Peyer's patch (tissue), 4 donors: ENCODE measurements at regions not wholly inside any gene's neighbourhood (a gene's known extent, or its start where the extent isn't known, plus 50 kb on each side); places are given as distances from the start of the nearest gene placed in this dataset.

Experiments
- POLR2A ChIP-seq, 2 donors: fragments of 450-650 bp; IDR thresholded peaks; one replicate each; pipeline ENCODE4 v1.5.1; 2017; ENCODE audit warnings: antibody characterized with exemption in 2 of 2, mild to moderate bottlenecking in 2 of 2, moderate library complexity in 2 of 2
- TF ChIP-seq, protein P1 (sequence below), 6 experiments: fragments of 450-650 bp in 4 of 6; fragments of 200-600 bp in 2 of 6; sonication (generic) in 1 of 6; IDR thresholded peaks; one replicate each; pipeline ENCODE4 v1.5.1; 2017 to 2019; ENCODE audit warnings: antibody characterized with exemption in 6 of 6, mild to moderate bottlenecking in 3 of 6, moderate library complexity in 1 of 6

DNA sequence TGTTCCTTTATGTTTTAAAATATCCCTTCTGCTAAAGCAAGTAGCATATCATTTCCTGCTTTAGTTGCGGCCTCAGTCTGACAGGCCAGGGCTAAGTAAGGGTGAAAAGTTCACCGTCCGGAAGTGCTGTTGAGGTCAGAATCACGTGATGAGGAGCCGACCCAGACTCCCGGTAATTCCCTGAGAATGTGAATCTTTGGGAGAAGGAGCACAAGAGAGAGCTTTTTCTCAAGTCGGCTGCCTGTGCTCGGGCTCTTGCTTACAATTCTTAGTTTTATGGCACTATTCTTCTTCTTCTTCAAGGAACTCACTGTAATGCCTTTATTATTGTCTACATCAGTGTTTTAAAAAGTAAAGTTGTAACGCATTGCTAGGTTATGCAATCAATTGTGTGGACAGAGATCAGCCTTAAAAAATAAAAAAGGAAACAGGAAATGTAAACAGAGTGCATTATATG, 309.3 kb downstream of the PRL start:
- TF ChIP-seq POLR2A (IDR thresholded peaks at IDR 0.05): peak in 1 of 2 donors; percentile 17
- TF ChIP-seq, protein P1, sequence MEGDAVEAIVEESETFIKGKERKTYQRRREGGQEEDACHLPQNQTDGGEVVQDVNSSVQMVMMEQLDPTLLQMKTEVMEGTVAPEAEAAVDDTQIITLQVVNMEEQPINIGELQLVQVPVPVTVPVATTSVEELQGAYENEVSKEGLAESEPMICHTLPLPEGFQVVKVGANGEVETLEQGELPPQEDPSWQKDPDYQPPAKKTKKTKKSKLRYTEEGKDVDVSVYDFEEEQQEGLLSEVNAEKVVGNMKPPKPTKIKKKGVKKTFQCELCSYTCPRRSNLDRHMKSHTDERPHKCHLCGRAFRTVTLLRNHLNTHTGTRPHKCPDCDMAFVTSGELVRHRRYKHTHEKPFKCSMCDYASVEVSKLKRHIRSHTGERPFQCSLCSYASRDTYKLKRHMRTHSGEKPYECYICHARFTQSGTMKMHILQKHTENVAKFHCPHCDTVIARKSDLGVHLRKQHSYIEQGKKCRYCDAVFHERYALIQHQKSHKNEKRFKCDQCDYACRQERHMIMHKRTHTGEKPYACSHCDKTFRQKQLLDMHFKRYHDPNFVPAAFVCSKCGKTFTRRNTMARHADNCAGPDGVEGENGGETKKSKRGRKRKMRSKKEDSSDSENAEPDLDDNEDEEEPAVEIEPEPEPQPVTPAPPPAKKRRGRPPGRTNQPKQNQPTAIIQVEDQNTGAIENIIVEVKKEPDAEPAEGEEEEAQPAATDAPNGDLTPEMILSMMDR (IDR thresholded peaks at IDR 0.05): no peak
